Esophagus muscularis mucosa (tissue), 3 donors: ENCODE measurements at regions not wholly inside any gene's neighbourhood (a gene's known extent, or its start where the extent isn't known, plus 50 kb on each side); places are given as distances from the start of the nearest gene placed in this dataset.

Experiments
- POLR2AphosphoS5 ChIP-seq, 2 donors: sonication (generic); formaldehyde crosslinking; IDR thresholded peaks; one replicate each; pipeline ENCODE4 v1.6.1; 2017; ENCODE audit warnings: antibody characterized with exemption in 2 of 2
- TF ChIP-seq, protein P1 (sequence below), 3 experiments: fragments of 200-600 bp in 2 of 3; fragments of 450-650 bp in 1 of 3; sonication (generic) in 2 of 3; IDR thresholded peaks; one replicate each; pipeline ENCODE4 v1.5.1; 2017 to 2019; ENCODE audit warnings: antibody characterized with exemption in 3 of 3, mild to moderate bottlenecking in 2 of 3, moderate library complexity in 1 of 3

DNA sequence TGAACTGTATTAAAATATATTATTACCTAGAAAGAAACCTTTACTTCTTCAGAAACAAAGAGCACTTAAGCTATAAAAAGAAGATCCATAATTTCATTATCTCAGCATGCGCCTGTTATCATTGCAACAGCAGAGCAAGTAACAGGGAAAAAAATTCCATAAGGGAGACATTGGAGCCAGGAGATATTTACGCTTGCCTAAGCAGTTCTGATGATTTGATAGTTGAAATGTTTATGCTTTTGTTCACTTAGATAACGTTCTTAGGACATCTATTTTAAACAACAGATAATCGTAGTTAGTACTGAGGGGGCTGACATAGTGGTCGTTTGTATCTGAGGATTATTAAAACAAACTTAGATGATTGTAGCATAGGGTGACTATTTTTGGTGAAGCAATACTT is 252.5 kb downstream of the NNT start:
- no peak for TF ChIP-seq POLR2AphosphoS5 (IDR thresholded peaks at IDR 0.05)
- TF ChIP-seq, protein P1, sequence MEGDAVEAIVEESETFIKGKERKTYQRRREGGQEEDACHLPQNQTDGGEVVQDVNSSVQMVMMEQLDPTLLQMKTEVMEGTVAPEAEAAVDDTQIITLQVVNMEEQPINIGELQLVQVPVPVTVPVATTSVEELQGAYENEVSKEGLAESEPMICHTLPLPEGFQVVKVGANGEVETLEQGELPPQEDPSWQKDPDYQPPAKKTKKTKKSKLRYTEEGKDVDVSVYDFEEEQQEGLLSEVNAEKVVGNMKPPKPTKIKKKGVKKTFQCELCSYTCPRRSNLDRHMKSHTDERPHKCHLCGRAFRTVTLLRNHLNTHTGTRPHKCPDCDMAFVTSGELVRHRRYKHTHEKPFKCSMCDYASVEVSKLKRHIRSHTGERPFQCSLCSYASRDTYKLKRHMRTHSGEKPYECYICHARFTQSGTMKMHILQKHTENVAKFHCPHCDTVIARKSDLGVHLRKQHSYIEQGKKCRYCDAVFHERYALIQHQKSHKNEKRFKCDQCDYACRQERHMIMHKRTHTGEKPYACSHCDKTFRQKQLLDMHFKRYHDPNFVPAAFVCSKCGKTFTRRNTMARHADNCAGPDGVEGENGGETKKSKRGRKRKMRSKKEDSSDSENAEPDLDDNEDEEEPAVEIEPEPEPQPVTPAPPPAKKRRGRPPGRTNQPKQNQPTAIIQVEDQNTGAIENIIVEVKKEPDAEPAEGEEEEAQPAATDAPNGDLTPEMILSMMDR (IDR thresholded peaks at IDR 0.05) = no peak
